Testis (tissue), 2 donors: ENCODE measurements at regions not wholly inside any gene's neighbourhood (a gene's known extent, or its start where the extent isn't known, plus 50 kb on each side); places are given as distances from the start of the nearest gene placed in this dataset.

Experiments
- DNase-seq: peaks from one replicate; pipeline ENCODE4 v3.0.0-alpha.2; 2019
- H3K27ac ChIP-seq, 2 donors: fragments of 200-600 bp; sonication (generic); one replicate each; pipeline ENCODE4 v1.5.1; 2019
- H3K27me3 ChIP-seq: fragments of 200-600 bp; sonication (generic); one replicate; pipeline ENCODE4 v1.5.1; 2019
- H3K36me3 ChIP-seq: fragments of 200-600 bp; sonication (generic); one replicate; pipeline ENCODE4 v1.5.1; 2017; ENCODE audit warnings: low read depth; ENCODE audit errors: missing control alignments
- H3K4me1 ChIP-seq: fragments of 200-600 bp; sonication (generic); one replicate; pipeline ENCODE4 v1.5.1; 2019
- H3K4me3 ChIP-seq, 2 donors: fragments of 200-600 bp; sonication (generic); one replicate each; pipeline ENCODE4 v1.5.1; 2017 to 2019
- H3K9me3 ChIP-seq: fragments of 200-600 bp; sonication (generic); one replicate; pipeline ENCODE4 v1.5.1; 2017
- POLR2A ChIP-seq: fragments of 450-650 bp; IDR thresholded peaks from one replicate; pipeline ENCODE4 v1.6.1; 2017; ENCODE audit warnings: antibody characterized with exemption, mild to moderate bottlenecking, moderate library complexity
- whole genome bisulfite sequencing, 2 donors: methylation state at CpG; one replicate each; pipeline ENCODE4 v1.1.5; 2018; 5-methylcytosine and 5-hydroxymethylcytosine counted together
- intact Hi-C: fragments of 100-400 bp; cut with DNase I; formaldehyde crosslinking; loops from one replicate; pipeline ENCODE4 v1.15.1; 2023; ENCODE audit warnings: low total_unique reads
- TF ChIP-seq, protein P1 (sequence below), 3 experiments: fragments of 450-650 bp in 2 of 3; fragments of 200-600 bp in 1 of 3; sonication (generic) in 1 of 3; IDR thresholded peaks; one replicate each; pipeline ENCODE4 v1.5.1; 2016 to 2019; ENCODE audit warnings: antibody characterized with exemption in 3 of 3, mild to moderate bottlenecking in 2 of 3, moderate library complexity in 1 of 3

DNA sequence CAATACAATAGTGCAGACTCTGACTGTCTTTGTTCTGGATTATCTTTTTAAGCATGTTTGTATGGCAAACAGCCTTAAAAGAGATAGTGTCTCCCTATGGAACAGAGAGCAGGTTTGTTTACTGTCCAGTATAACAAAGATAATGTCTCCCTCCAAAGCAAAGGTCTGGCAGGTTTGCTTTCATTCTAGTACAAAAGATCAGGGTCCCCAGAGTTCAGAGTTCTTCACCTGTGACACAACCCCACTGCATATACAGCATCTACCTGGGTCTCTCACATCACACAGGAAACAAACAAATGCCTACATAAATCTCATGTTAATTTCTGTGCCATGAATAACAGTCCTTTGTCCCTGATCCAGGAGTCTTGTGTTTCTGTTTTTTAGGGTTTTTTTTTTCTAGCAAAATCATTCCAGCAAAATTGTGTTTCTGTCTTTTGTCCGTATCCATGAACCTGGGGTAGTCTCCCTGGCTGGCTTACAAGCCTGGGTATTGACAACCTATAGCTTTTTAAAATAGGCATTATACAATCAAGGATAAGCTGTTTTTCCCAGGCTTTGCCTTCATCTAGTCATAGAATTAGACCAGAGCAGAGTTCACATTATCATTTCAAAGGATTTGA is 89.4 kb upstream of the PTBP2 start:
- Histone ChIP-seq H3K9me3 (no peaks in the 10 kb centered on the region), H3K36me3 (no peaks in the 10 kb centered on the region), H3K27ac (no peak overlapping the region), H3K27me3 (no peaks in the 10 kb centered on the region), H3K4me3 (no peak overlapping the region), H3K4me1 (no peaks in the 10 kb centered on the region)
- no peak for TF ChIP-seq POLR2A
- TF ChIP-seq, protein P1, sequence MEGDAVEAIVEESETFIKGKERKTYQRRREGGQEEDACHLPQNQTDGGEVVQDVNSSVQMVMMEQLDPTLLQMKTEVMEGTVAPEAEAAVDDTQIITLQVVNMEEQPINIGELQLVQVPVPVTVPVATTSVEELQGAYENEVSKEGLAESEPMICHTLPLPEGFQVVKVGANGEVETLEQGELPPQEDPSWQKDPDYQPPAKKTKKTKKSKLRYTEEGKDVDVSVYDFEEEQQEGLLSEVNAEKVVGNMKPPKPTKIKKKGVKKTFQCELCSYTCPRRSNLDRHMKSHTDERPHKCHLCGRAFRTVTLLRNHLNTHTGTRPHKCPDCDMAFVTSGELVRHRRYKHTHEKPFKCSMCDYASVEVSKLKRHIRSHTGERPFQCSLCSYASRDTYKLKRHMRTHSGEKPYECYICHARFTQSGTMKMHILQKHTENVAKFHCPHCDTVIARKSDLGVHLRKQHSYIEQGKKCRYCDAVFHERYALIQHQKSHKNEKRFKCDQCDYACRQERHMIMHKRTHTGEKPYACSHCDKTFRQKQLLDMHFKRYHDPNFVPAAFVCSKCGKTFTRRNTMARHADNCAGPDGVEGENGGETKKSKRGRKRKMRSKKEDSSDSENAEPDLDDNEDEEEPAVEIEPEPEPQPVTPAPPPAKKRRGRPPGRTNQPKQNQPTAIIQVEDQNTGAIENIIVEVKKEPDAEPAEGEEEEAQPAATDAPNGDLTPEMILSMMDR (IDR thresholded peaks at IDR 0.05), result no peak
- no peak for DNase-seq
- intact Hi-C loops, result no loop called here
- WGBS, 2 donors, result 64 to 76% methylated on average over 1 of the region's 1 CpG

DNA sequence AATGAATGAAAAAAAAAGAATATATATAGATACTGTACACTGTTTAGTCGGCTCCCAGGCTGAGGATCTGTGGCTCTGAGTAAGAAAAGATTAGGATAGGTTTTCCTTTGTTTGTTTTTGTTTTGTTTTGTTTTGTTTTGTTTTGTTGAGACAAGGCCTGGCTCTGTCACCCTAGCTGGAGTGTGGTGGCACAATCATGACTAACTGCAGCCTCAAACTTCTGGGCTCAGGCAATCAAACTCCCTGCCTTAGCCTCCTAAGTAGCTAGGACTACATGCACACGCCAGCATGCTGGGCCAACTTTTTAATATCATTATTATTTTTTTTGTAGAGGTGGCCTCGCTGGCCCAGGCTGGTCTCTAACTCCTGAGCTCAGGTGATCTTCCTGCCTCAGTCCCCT is 87.9 kb upstream of the PTBP2 start:
- Histone ChIP-seq H3K27me3 (no peaks in the 10 kb centered on the region), H3K27ac (no peak overlapping the region), H3K4me3 (no peak overlapping the region), H3K9me3 (no peaks in the 10 kb centered on the region), H3K36me3 (no peaks in the 10 kb centered on the region), H3K4me1 (no peaks in the 10 kb centered on the region)
- no peak for DNase-seq
- TF ChIP-seq POLR2A, result no peak
- TF ChIP-seq, protein P1 (IDR thresholded peaks at IDR 0.05), result no peak
- WGBS, 2 donors, result 95 to 96% methylated on average over 3 of the region's 3 CpGs
- intact Hi-C loops, result no loop called here

- no peaks in the 10 kb centered on the region for H3K36me3 ChIP-seq
- TF ChIP-seq POLR2A, result no peak
- TF ChIP-seq, protein P1 (IDR thresholded peaks at IDR 0.05), result no peak
- 93% methylated on average over 2 of the region's 2 CpGs for WGBS, 2 donors
- no peaks in the 10 kb centered on the region for H3K4me1 ChIP-seq
- no peak for DNase-seq
- intact Hi-C loops, result no loop called here
- H3K4me3 ChIP-seq, result no peak overlapping the region
- no peaks in the 10 kb centered on the region for H3K9me3 ChIP-seq
- no peaks in the 10 kb centered on the region for H3K27me3 ChIP-seq
- no peak overlapping the region for H3K27ac ChIP-seq
These were observed 86.7 kb upstream of the PTBP2 start for GRCh38 chr1:96634883-96635282.

DNA sequence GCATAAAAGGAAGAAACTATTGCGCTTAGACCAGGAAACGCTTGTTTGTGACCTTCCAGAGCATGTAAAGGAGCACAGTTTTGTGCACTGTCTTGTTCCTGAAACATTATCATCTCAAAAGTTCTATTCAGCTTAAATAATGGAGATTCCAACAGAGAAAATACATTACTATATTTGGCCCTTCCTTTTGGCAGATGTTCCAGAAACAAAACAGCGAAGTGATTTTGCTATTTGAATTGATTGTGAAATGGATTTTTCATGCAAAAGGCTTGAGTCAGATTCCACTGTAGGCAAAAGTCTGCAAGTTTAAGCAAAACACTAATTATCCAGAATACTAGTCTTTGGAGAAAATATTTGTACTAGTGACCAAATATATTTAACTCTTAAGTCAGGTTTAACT is 80.3 kb upstream of the PTBP2 start:
- H3K4me3 ChIP-seq, result no peak overlapping the region
- 70 to 79% methylated on average over 3 of the region's 3 CpGs for WGBS, 2 donors
- H3K27me3 ChIP-seq, result no peaks in the 10 kb centered on the region
- TF ChIP-seq POLR2A, result no peak
- TF ChIP-seq, protein P1 (IDR thresholded peaks at IDR 0.05), result no peak
- intact Hi-C loops, result no loop called here
- H3K4me1 ChIP-seq, result no peaks in the 10 kb centered on the region
- no peak overlapping the region for H3K27ac ChIP-seq
- DNase-seq, result no peak
- no peaks in the 10 kb centered on the region for H3K36me3 ChIP-seq
- H3K9me3 ChIP-seq, result no peaks in the 10 kb centered on the region

GRCh38 chr1:96643519-96643918 is 78.1 kb upstream of the PTBP2 start:
- Histone ChIP-seq H3K4me1 (no peaks in the 10 kb centered on the region), H3K27me3 (no peaks in the 10 kb centered on the region), H3K4me3 (no peak overlapping the region), H3K27ac (no peak overlapping the region), H3K36me3 (no peaks in the 10 kb centered on the region), H3K9me3 (no peaks in the 10 kb centered on the region)
- intact Hi-C loops, result no loop called here
- TF ChIP-seq POLR2A, result no peak
- TF ChIP-seq, protein P1 (IDR thresholded peaks at IDR 0.05), result no peak
- WGBS, 2 donors, result 79 to 91% methylated on average over 1 of the region's 1 CpG
- no peak for DNase-seq
